GM12878 (cell line): ENCODE measurements at regions not wholly inside any gene's neighbourhood (a gene's known extent, or its start where the extent isn't known, plus 50 kb on each side); places are given as distances from the start of the nearest gene placed in this dataset.

Source experiments
- ATAC-seq: fragments of 200-7000 bp; cut with Tn5 transposase; 3 replicates; pipeline ENCODE4 v1.9.1; 2020; ENCODE audit warnings: mild to moderate bottlenecking, moderate library complexity
- BruUV-seq: library from RNA; stranded (reverse); fragments of 400-500 nt; replicated peaks from 2 replicates; lab custom pipeline; 2021; lab: Mats Ljungman, UMichigan
- CTCF ChIA-PET: fragments of 300-600 bp; sonication (Branson Sonifier 250); formaldehyde crosslinking; extraction: SDS; loops from one replicate; lab custom pipeline; 2021; ENCODE audit warnings: inconsistent platforms; lab: Yijun Ruan, JAX
- POLR2A ChIA-PET: fragments of 350-600 bp; formaldehyde crosslinking; extraction: SDS; loops from one replicate; lab custom pipeline; 2021; ENCODE audit warnings: inconsistent platforms; lab: Charles Lee
- RAD21 ChIA-PET: fragments of 300-600 bp; sonication (Branson Sonifier 250); formaldehyde crosslinking; loops from one replicate; lab custom pipeline; 2023; ENCODE audit warnings: antibody characterized with exemption; ENCODE audit not compliant: unreplicated experiment; lab: Charles Lee
- SMC1A ChIA-PET: fragments of 300-600 bp; sonication (Branson Sonifier 250); formaldehyde crosslinking; loops from one replicate; lab custom pipeline; 2023; ENCODE audit not compliant: unreplicated experiment, uncharacterized antibody; lab: Charles Lee
- DNase-seq: peaks from one replicate; pipeline ENCODE4 v3.0.0-alpha.2; 2011; ENCODE audit warnings: low read depth, low spot score
- FAIRE-seq: peaks from 3 replicates; lab custom pipeline; 2011; peaks lifted over from hg19 to GRCh38; lab: Jason Lieb, UNC
- H2AFZ ChIP-seq: 2 replicates; pipeline ENCODE4 v1.6.0; 2011; ENCODE audit warnings: low read depth, low read length, control low read depth; ENCODE audit not compliant: control insufficient read depth
- H3K27ac ChIP-seq: 2 replicates; pipeline ENCODE4 v1.5.1; 2011; ENCODE audit warnings: control low read depth; ENCODE audit not compliant: control insufficient read depth, insufficient read depth
- H3K27me3 ChIP-seq, 2 experiments: replicated peaks in 1 of 2; 2 replicates each; pipeline versions ENCODE4 v1.6.0 to v1.6.1; 2011; ENCODE audit warnings: low read length in 1 of 2; ENCODE audit not compliant: control insufficient read depth in 2 of 2, insufficient read depth in 2 of 2
- H3K36me3 ChIP-seq, 2 experiments: 2 replicates each; pipeline ENCODE4 v1.5.1; 2011; ENCODE audit warnings: low read length in 1 of 2; ENCODE audit not compliant: control insufficient read depth in 2 of 2, insufficient read depth in 2 of 2
- H3K4me1 ChIP-seq: 2 replicates; pipeline ENCODE4 v1.6.1; 2011; ENCODE audit warnings: mild to moderate bottlenecking, low read length, moderate library complexity, mixed read lengths; ENCODE audit not compliant: control insufficient read depth, insufficient read depth
- H3K4me2 ChIP-seq: 2 replicates; pipeline ENCODE4 v1.6.0; 2011; ENCODE audit warnings: control low read depth; ENCODE audit not compliant: control insufficient read depth, insufficient read depth
- H3K4me3 ChIP-seq: fragments of 200-600 bp; sonication (generic); 2 replicates; pipeline ENCODE4 v1.5.1; 2016
- H3K79me2 ChIP-seq: 2 replicates; pipeline ENCODE4 v1.6.0; 2011; ENCODE audit warnings: low read length; ENCODE audit not compliant: control insufficient read depth, insufficient read depth
- H3K9ac ChIP-seq: 2 replicates; pipeline ENCODE4 v1.8.0; 2011; ENCODE audit warnings: low read length, control low read depth, mixed read lengths; ENCODE audit not compliant: control insufficient read depth, insufficient read depth
- H3K9me3 ChIP-seq: replicated peaks from 3 replicates; pipeline ENCODE4 v1.5.1; 2011; ENCODE audit warnings: mild to moderate bottlenecking, low read length; ENCODE audit not compliant: control insufficient read depth, insufficient read depth
- H4K20me1 ChIP-seq: 2 replicates; pipeline ENCODE4 v1.6.0; 2011; ENCODE audit not compliant: control insufficient read depth, insufficient read depth
- ATF7 ChIP-seq: fragments of 450-650 bp; IDR thresholded peaks from 2 replicates; pipeline ENCODE4 v1.6.1; 2016; ENCODE audit warnings: low read depth, mild to moderate bottlenecking
- HCFC1 ChIP-seq: fragments of 150-350 bp; IDR thresholded peaks from 2 replicates; pipeline ENCODE4 v1.6.1; 2014; ENCODE audit warnings: low read length
- PAX5 ChIP-seq: IDR thresholded peaks from 2 replicates; pipeline ENCODE4 v1.6.1; 2011; ENCODE audit warnings: low read depth, low read length, borderline replicate concordance
- ZNF687 ChIP-seq: fragments of 450-650 bp; IDR thresholded peaks from 2 replicates; pipeline ENCODE4 v1.6.1; 2017; ENCODE audit warnings: mild to moderate bottlenecking, moderate library complexity
- WGBS: methylation state at CpG from one replicate; pipeline ENCODE4 v1.1.6; 2016; ENCODE audit warnings: low lambda C conversion rate; ENCODE audit not compliant: insufficient replicate concordance, insufficient coverage; ENCODE audit errors: missing lambda C conversion rate; 5-methylcytosine and 5-hydroxymethylcytosine counted together
- in situ Hi-C: fragments of 300-500 bp; cut with MboI; formaldehyde crosslinking; loops from 9 replicates; pipeline ENCODE4 v1.14.3; 2018; ENCODE audit warnings: mixed read lengths
- intact Hi-C: fragments of 100-400 bp; cut with micrococcal nuclease; formaldehyde crosslinking; loops from one replicate; pipeline ENCODE4 v1.14.2; 2022; ENCODE audit not compliant: unreplicated experiment

- ATAC-seq (no peak), FAIRE-seq (no peak), DNase-seq (no peak)
- Histone ChIP-seq H3K27ac (no peak overlapping the region), H3K36me3 (no peaks in the 10 kb centered on the region), H3K4me1 (no peaks in the 10 kb centered on the region), H3K4me3 (no peak overlapping the region), H2AFZ (no peak overlapping the region), H3K27me3 (no peaks in the 10 kb centered on the region), H3K9me3 (no peaks in the 10 kb centered on the region), H3K9ac (no peak overlapping the region), H4K20me1 (no peaks in the 10 kb centered on the region)
- BruUV-seq: no TSS peak
- intact Hi-C loops (no loop called here), in situ Hi-C loops (no loop called here)
- POLR2A ChIA-PET: no interaction called here
- WGBS: 44% methylated on average over 2 of the region's 2 CpGs
- RAD21 ChIA-PET: no interaction called here
- SMC1A ChIA-PET: no interaction called here
- peak; percentile 49 for TF ChIP-seq ATF7
- TF ChIP-seq HCFC1: no peak
- TF ChIP-seq, all 136 proteins: peak for 1
- Histone ChIP-seq H3K4me2 (no peak overlapping the region), H3K79me2 (no peaks in the 10 kb centered on the region)
- CTCF ChIA-PET: no interaction called here
These were observed 90.3 kb upstream of the PTPRD start for GRCh38 chr9:10703139-10703538.

- POLR2A ChIA-PET: no interaction called here
- no peaks in the 10 kb centered on the region for H3K27me3 ChIP-seq
- H3K4me2 ChIP-seq: no peak overlapping the region
- in situ Hi-C loops: no loop called here
- no peaks in the 10 kb centered on the region for H3K9me3 ChIP-seq
- no peak for TF ChIP-seq PAX5
- TF ChIP-seq ZNF687: no peak
- TF ChIP-seq, all 136 proteins: peak for 0
- no peak overlapping the region for H3K4me3 ChIP-seq
- H4K20me1 ChIP-seq: no peaks in the 10 kb centered on the region
- no peak overlapping the region for H3K27ac ChIP-seq
- DNase-seq (no peak), ATAC-seq (no peak), FAIRE-seq (no peak)
- CTCF ChIA-PET: no interaction called here
- intact Hi-C loops: no loop called here
- RAD21 ChIA-PET: no interaction called here
- H3K36me3 ChIP-seq: no peaks in the 10 kb centered on the region
- no TSS peak for BruUV-seq
- H3K9ac ChIP-seq: no peak overlapping the region
- H2AFZ ChIP-seq: no peak overlapping the region
- SMC1A ChIA-PET: no interaction called here
- H3K79me2 ChIP-seq: no peaks in the 10 kb centered on the region
- H3K4me1 ChIP-seq: no peaks in the 10 kb centered on the region
These were observed 91.9 kb upstream of the PTPRD start for GRCh38 chr9:10704720-10705119.
